Upper lobe of left lung (tissue), 4 donors: ENCODE measurements at regions not wholly inside any gene's neighbourhood (a gene's known extent, or its start where the extent isn't known, plus 50 kb on each side); places are given as distances from the start of the nearest gene placed in this dataset.

Source experiments
- POLR2A ChIP-seq, 4 donors: fragments of 450-650 bp; IDR thresholded peaks; one replicate each; pipeline ENCODE4 v1.5.1; 2016 to 2017; ENCODE audit warnings: antibody characterized with exemption in 4 of 4, mild to moderate bottlenecking in 2 of 4
- POLR2AphosphoS5 ChIP-seq, 2 donors: sonication (generic); formaldehyde crosslinking; IDR thresholded peaks; one replicate each; pipeline ENCODE4 v1.5.1; 2017; ENCODE audit warnings: antibody characterized with exemption in 2 of 2
- TF ChIP-seq, protein P1 (sequence below), 6 experiments: fragments of 450-650 bp in 4 of 6; fragments of 200-600 bp in 2 of 6; sonication (generic) in 2 of 6; IDR thresholded peaks; one replicate each; pipeline ENCODE4 v1.5.1; 2016 to 2019; ENCODE audit warnings: antibody characterized with exemption in 6 of 6

DNA sequence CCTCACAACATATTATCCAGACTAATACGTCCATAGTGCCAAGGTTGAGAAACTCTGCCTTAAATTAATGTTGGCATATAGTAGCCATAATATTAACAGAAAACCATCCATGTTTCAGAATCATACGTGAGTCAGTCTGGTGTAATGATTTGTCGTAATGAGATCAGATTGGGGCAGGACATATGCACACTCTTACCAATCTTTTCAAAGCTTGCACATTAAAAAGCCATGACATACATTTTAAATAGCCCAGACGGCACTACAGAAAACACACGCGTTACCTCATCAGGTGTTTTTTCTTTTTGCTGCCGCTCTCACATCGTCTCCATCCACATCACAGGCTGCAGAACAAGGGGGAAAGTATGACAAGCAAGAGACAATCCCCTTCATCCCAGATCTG is 211.6 kb downstream of the NEBL start:
- TF ChIP-seq POLR2AphosphoS5 (IDR thresholded peaks at IDR 0.05) (no peak), POLR2A (IDR thresholded peaks at IDR 0.05) (no peak)
- TF ChIP-seq, protein P1, sequence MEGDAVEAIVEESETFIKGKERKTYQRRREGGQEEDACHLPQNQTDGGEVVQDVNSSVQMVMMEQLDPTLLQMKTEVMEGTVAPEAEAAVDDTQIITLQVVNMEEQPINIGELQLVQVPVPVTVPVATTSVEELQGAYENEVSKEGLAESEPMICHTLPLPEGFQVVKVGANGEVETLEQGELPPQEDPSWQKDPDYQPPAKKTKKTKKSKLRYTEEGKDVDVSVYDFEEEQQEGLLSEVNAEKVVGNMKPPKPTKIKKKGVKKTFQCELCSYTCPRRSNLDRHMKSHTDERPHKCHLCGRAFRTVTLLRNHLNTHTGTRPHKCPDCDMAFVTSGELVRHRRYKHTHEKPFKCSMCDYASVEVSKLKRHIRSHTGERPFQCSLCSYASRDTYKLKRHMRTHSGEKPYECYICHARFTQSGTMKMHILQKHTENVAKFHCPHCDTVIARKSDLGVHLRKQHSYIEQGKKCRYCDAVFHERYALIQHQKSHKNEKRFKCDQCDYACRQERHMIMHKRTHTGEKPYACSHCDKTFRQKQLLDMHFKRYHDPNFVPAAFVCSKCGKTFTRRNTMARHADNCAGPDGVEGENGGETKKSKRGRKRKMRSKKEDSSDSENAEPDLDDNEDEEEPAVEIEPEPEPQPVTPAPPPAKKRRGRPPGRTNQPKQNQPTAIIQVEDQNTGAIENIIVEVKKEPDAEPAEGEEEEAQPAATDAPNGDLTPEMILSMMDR (IDR thresholded peaks at IDR 0.05), result no peak
